OCI-LY3 (cell line): ENCODE measurements at regions not wholly inside any gene's neighbourhood (a gene's known extent, or its start where the extent isn't known, plus 50 kb on each side); places are given as distances from the start of the nearest gene placed in this dataset.

ENCODE experiments used
- EZH2phosphoT487 ChIP-seq: fragments of 200-600 bp; shearing (Covaris generic); IDR thresholded peaks from 2 replicates; pipeline ENCODE4 v1.6.1; 2018; ENCODE audit warnings: antibody characterized with exemption, mixed run types, low read depth
- TF ChIP-seq, protein P1 (sequence below): fragments of 200-600, 300-600 bp; sonication (generic); IDR thresholded peaks from 2 replicates; pipeline ENCODE4 v1.5.1; 2014; ENCODE audit warnings: antibody characterized with exemption, low read length, low read depth

DNA sequence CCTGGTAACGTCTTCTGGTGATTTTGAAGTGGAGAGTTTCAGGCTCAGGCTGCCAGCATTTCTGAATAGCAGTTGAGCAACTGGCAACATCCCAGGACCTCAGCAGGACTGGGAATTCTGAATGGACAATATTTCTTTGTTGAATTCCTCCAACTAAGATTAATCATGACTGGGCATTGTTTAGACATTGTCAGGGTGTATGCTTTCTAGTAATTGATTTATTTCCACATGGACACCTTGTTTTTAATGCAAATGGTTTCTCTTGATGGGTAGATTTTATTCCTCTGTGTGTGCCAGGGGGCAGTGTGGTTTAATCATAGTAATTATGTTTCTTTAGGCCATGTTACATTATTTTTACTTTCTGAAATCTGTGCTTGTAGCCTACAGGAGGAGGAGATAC lies 1004.7 kb upstream of the LCORL start:
- TF ChIP-seq, protein P1, sequence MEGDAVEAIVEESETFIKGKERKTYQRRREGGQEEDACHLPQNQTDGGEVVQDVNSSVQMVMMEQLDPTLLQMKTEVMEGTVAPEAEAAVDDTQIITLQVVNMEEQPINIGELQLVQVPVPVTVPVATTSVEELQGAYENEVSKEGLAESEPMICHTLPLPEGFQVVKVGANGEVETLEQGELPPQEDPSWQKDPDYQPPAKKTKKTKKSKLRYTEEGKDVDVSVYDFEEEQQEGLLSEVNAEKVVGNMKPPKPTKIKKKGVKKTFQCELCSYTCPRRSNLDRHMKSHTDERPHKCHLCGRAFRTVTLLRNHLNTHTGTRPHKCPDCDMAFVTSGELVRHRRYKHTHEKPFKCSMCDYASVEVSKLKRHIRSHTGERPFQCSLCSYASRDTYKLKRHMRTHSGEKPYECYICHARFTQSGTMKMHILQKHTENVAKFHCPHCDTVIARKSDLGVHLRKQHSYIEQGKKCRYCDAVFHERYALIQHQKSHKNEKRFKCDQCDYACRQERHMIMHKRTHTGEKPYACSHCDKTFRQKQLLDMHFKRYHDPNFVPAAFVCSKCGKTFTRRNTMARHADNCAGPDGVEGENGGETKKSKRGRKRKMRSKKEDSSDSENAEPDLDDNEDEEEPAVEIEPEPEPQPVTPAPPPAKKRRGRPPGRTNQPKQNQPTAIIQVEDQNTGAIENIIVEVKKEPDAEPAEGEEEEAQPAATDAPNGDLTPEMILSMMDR: no peak
- TF ChIP-seq EZH2phosphoT487: no peak
